ENCODE measurements at regions not wholly inside any gene's neighbourhood (a gene's known extent, or its start where the extent isn't known, plus 50 kb on each side); places are given as distances from the start of the nearest gene placed in this dataset.

GRCh38 chr6:41474213-41474933 is 71.8 kb upstream of the FOXP4 start:
- no peak for DNase-seq

GRCh38 chr6:41475164-41475563 is 71.0 kb upstream of the FOXP4 start:
- no peak for DNase-seq

- no peak for DNase-seq
Observed at GRCh38 chr6:41475737-41476357, 70.3 kb upstream of the FOXP4 start.

GRCh38 chr6:41476401-41476800 is 69.8 kb upstream of the FOXP4 start:
- no peak for DNase-seq

- no peak for DNase-seq
Observed at GRCh38 chr6:41477572-41477971, 68.6 kb upstream of the FOXP4 start.

GRCh38 chr6:41483943-41484342 is 62.2 kb upstream of the FOXP4 start:
- no peak for DNase-seq

- no peak for DNase-seq
Observed at GRCh38 chr6:41487860-41488432, 58.2 kb upstream of the FOXP4 start.

- no peak for DNase-seq
Observed at GRCh38 chr6:41488433-41489119, 57.6 kb upstream of the FOXP4 start.

GRCh38 chr6:41489120-41489851 is 56.9 kb upstream of the FOXP4 start:
- no peak for DNase-seq

- DNase-seq: no peak
Observed at GRCh38 chr6:41492261-41492891, 53.8 kb upstream of the FOXP4 start.

- no peak for DNase-seq
Observed at GRCh38 chr6:41494212-41495110, 51.7 kb upstream of the FOXP4 start.
